ENCODE measurements at regions not wholly inside any gene's neighbourhood (a gene's known extent, or its start where the extent isn't known, plus 50 kb on each side); places are given as distances from the start of the nearest gene placed in this dataset.

- Histone ChIP-seq H3K4me3 (no peak overlapping the region), H3K27ac (no peak overlapping the region), H3K4me1 (ENCODE audit: control insufficient read depth in 1 of 2, low read depth in 2 of 2) (no peaks in the 10 kb centered on the region), H3K9me3 (no peaks in the 10 kb centered on the region), H3K36me3 (no peaks in the 10 kb centered on the region), H3K27me3 (replicated peaks; ENCODE audit: insufficient read depth) (no peaks in the 10 kb centered on the region)
- ATAC-seq (ENCODE audit: insufficient number of reproducible peaks, low FRiP score, low read depth) (no peak), DNase-seq (ENCODE audit: low spot score) (no peak)
- TF ChIP-seq CTCF (IDR thresholded peaks at IDR 0.05) = no peak
These were observed 118.5 kb upstream of the ANK2 start for GRCh38 chr4:112931001-112931400.

GRCh38 chr4:112933790-112934189 is 115.7 kb upstream of the ANK2 start:
- no peak for TF ChIP-seq CTCF (IDR thresholded peaks at IDR 0.05)
- no peak for ATAC-seq (ENCODE audit: insufficient number of reproducible peaks, low FRiP score, low read depth)

DNA sequence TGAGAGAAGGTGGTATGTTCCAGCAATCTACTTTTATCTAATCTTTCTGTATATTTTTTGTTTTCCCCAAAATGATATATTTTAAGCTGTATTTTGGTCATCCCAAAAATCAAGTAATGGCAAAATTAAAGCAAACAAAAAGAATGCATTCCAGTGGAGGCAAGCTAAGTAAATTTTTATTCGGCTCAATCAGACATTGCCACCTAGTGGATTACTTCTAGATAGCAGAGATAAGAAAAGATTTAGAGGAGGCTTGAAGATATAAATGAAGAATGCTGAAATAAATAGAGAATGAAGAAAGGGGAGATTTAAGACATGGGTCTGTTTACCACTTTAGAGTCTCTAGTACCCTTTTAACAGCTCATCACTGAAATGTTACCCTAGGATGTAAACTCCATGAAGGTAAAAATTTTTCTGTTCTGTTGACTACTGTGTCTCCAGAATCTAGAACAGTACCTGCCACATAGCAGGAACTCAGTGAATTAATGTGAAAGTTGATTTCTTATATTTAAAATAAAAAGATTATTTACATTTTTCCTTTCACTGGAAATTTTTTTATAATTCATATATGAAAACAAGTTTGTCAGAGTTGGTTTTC is 110.9 kb upstream of the ANK2 start:
- Histone ChIP-seq H3K27me3 (replicated peaks; ENCODE audit: insufficient read depth) (no peaks in the 10 kb centered on the region), H3K4me3 (no peak overlapping the region), H3K9me3 (no peaks in the 10 kb centered on the region), H3K27ac (no peak overlapping the region), H3K4me1 (ENCODE audit: control insufficient read depth in 1 of 2, low read depth in 2 of 2) (no peaks in the 10 kb centered on the region), H3K36me3 (no peaks in the 10 kb centered on the region)
- TF ChIP-seq CTCF (IDR thresholded peaks at IDR 0.05) = peak; percentile 75
- no peak for DNase-seq (ENCODE audit: low spot score)
- no peak for ATAC-seq (ENCODE audit: insufficient number of reproducible peaks, low FRiP score, low read depth)

More at GRCh38 chr4:112933790-112934189, 115.7 kb upstream of the ANK2 start:
- Histone ChIP-seq H3K4me3 (no peak overlapping the region), H3K4me1 (ENCODE audit: control insufficient read depth in 1 of 2, low read depth in 2 of 2) (no peaks in the 10 kb centered on the region), H3K27ac (no peak overlapping the region), H3K9me3 (no peaks in the 10 kb centered on the region), H3K36me3 (no peaks in the 10 kb centered on the region), H3K27me3 (replicated peaks; ENCODE audit: insufficient read depth) (no peaks in the 10 kb centered on the region)
- DNase-seq (ENCODE audit: low spot score) = no peak

GRCh38 chr4:112939901-112940300 is 109.6 kb upstream of the ANK2 start:
- ATAC-seq (ENCODE audit: insufficient number of reproducible peaks, low FRiP score, low read depth) (no peak), DNase-seq (ENCODE audit: low spot score) (no peak)
- Histone ChIP-seq H3K36me3 (no peaks in the 10 kb centered on the region), H3K9me3 (no peaks in the 10 kb centered on the region), H3K27me3 (replicated peaks; ENCODE audit: insufficient read depth) (no peaks in the 10 kb centered on the region), H3K4me3 (no peak overlapping the region), H3K27ac (no peak overlapping the region), H3K4me1 (ENCODE audit: control insufficient read depth in 1 of 2, low read depth in 2 of 2) (no peaks in the 10 kb centered on the region)
- TF ChIP-seq CTCF (IDR thresholded peaks at IDR 0.05) = no peak

DNA sequence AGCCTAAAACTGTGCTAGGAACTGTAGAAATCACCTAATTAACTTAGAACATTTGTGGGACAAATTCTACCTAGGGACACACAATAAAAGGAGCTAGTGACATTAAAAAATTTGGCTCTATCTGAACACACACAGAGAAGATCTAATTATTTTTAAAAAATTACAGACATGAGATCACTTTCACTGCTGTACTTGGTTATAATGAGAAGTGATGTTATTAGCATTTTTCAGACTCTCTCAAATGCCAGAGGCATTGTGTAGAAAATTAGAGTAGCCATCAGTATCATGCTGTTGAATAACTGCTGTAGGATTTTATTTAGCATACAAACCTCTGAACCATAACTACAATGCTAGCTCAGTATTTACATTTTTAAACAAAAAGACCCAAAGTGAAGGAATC is 109.1 kb upstream of the ANK2 start:
- no peak for DNase-seq (ENCODE audit: low spot score)
- ATAC-seq (ENCODE audit: insufficient number of reproducible peaks, low FRiP score, low read depth) = no peak
- Histone ChIP-seq H3K4me3 (no peak overlapping the region), H3K27me3 (replicated peaks; ENCODE audit: insufficient read depth) (no peaks in the 10 kb centered on the region), H3K4me1 (ENCODE audit: control insufficient read depth in 1 of 2, low read depth in 2 of 2) (no peaks in the 10 kb centered on the region), H3K9me3 (no peaks in the 10 kb centered on the region), H3K36me3 (no peaks in the 10 kb centered on the region), H3K27ac (no peak overlapping the region)
- no peak for TF ChIP-seq CTCF (IDR thresholded peaks at IDR 0.05)
